Smooth muscle cell (in vitro differentiated cells): ENCODE measurements at regions not wholly inside any gene's neighbourhood (a gene's known extent, or its start where the extent isn't known, plus 50 kb on each side); places are given as distances from the start of the nearest gene placed in this dataset.
"Not testable (repeated sequence)": the region's sequence is repeated elsewhere in the genome, so short reads cannot be mapped to it uniquely, and the experiment has no call there.

ENCODE experiments used
- DNase-seq: peaks from one replicate; lab custom pipeline; 2025; ENCODE audit not compliant: unreplicated experiment; lab: John Stamatoyannopoulos, UW
- H2AFZ ChIP-seq: fragments of 200-600 bp; sonication (generic); 2 replicates; pipeline ENCODE4 v1.6.0; 2016; ENCODE audit warnings: antibody characterized with exemption, low read depth, mild to moderate bottlenecking
- H3F3A ChIP-seq: fragments of 200-600 bp; sonication (generic); 2 replicates; pipeline ENCODE4 v1.6.0; 2017; ENCODE audit warnings: antibody characterized with exemption, low read depth
- H3K27ac ChIP-seq: fragments of 200-600 bp; sonication (generic); 2 replicates; pipeline ENCODE4 v1.5.1; 2016; ENCODE audit warnings: low read depth, mild to moderate bottlenecking
- H3K27me3 ChIP-seq: fragments of 200-600 bp; sonication (generic); 2 replicates; pipeline ENCODE4 v1.6.1; 2016; ENCODE audit warnings: low read depth, mild to moderate bottlenecking
- H3K36me3 ChIP-seq: fragments of 200-600 bp; sonication (generic); 2 replicates; pipeline ENCODE4 v1.5.1; 2016; ENCODE audit warnings: low read depth
- H3K4me1 ChIP-seq: fragments of 200-600 bp; sonication (generic); 2 replicates; pipeline ENCODE4 v1.5.1; 2016; ENCODE audit warnings: low read depth
- H3K4me2 ChIP-seq: fragments of 200-600 bp; sonication (generic); 2 replicates; pipeline ENCODE4 v1.6.0; 2016; ENCODE audit warnings: mild to moderate bottlenecking
- H3K4me3 ChIP-seq: fragments of 200-600 bp; sonication (generic); 2 replicates; pipeline ENCODE4 v1.5.1; 2016; ENCODE audit warnings: mild to moderate bottlenecking
- H3K79me2 ChIP-seq: fragments of 200-600 bp; sonication (generic); 2 replicates; pipeline ENCODE4 v1.6.0; 2016; ENCODE audit warnings: low read depth, mild to moderate bottlenecking
- H3K9ac ChIP-seq: fragments of 200-600 bp; sonication (generic); 2 replicates; pipeline ENCODE4 v1.6.0; 2016; ENCODE audit warnings: low read depth
- H3K9me3 ChIP-seq: fragments of 200-600 bp; sonication (generic); replicated peaks from 2 replicates; pipeline ENCODE4 v1.5.1; 2016; ENCODE audit warnings: low read depth
- H4K20me1 ChIP-seq: fragments of 200-600 bp; sonication (generic); 2 replicates; pipeline ENCODE4 v1.6.0; 2016; ENCODE audit warnings: low read depth
- WGBS: methylation state at CpG from one replicate; pipeline ENCODE4 v1.1.7; 2016; ENCODE audit warnings: low lambda C conversion rate; 5-methylcytosine and 5-hydroxymethylcytosine counted together
- TF ChIP-seq, protein P1 (sequence below): fragments of 200-600 bp; sonication (generic); IDR thresholded peaks from 2 replicates; pipeline ENCODE4 v1.5.1; 2017; ENCODE audit warnings: borderline replicate concordance, mild to moderate bottlenecking, antibody characterized with exemption; ENCODE audit not compliant: insufficient read depth, poor library complexity, severe bottlenecking

DNA sequence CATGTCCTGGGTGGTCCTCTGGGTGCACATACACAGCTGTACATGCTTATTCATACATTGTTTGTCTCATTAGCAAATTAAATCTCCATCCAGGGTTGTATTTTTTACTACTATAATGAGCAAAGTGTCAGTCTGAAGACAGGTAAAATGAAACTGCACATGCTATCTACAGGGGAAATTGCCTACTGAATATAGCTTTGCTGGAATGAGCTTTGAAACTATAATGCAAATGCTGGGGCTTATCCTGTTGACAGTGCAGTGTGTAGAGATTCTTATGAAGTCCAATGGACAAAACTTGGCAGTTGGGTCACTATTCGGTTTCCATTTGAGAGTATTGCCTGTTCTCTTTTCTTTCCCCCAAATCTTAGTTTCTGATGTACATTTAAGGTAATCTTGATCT is 292.8 kb upstream of the LRP1B start:
- Histone ChIP-seq H4K20me1 (no peaks in the 10 kb centered on the region), H3K4me3 (no peak overlapping the region), H3K79me2 (no peaks in the 10 kb centered on the region), H3K9me3 (no peaks in the 10 kb centered on the region), H3K9ac (no peak overlapping the region), H3K4me1 (no peaks in the 10 kb centered on the region), H2AFZ (no peak overlapping the region), H3K36me3 (no peaks in the 10 kb centered on the region), H3K27me3 (peaks cover 3% of the 10 kb centered on the region), H3K27ac (no peak overlapping the region), H3K4me2 (no peak overlapping the region), H3F3A (no peaks in the 10 kb centered on the region)
- WGBS, result 89% methylated on average over 1 of the region's 1 CpG
- no peak for DNase-seq
- TF ChIP-seq, protein P1, sequence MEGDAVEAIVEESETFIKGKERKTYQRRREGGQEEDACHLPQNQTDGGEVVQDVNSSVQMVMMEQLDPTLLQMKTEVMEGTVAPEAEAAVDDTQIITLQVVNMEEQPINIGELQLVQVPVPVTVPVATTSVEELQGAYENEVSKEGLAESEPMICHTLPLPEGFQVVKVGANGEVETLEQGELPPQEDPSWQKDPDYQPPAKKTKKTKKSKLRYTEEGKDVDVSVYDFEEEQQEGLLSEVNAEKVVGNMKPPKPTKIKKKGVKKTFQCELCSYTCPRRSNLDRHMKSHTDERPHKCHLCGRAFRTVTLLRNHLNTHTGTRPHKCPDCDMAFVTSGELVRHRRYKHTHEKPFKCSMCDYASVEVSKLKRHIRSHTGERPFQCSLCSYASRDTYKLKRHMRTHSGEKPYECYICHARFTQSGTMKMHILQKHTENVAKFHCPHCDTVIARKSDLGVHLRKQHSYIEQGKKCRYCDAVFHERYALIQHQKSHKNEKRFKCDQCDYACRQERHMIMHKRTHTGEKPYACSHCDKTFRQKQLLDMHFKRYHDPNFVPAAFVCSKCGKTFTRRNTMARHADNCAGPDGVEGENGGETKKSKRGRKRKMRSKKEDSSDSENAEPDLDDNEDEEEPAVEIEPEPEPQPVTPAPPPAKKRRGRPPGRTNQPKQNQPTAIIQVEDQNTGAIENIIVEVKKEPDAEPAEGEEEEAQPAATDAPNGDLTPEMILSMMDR, result no peak

DNA sequence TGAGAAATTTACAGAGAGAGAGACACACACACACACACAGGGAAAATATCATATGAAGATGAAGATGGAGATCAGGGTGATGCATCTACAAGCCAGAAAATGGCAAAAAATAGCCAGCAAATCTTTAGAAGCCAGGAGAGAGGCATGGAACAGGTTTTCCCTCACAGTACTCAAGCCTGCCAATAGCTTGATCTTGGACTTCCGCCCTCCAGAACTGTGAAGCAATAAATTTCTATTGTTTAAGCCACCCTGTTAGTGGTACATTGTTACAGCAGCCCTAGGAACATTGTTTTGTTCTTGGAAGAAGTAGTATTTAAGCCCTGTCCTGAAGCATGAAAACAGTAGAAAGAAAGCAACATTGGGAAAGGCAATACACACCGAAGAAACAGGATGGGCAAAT is 292.0 kb upstream of the LRP1B start:
- H3K4me1 ChIP-seq, result no peaks in the 10 kb centered on the region
- H3F3A ChIP-seq, result no peaks in the 10 kb centered on the region
- no peak overlapping the region for H3K4me2 ChIP-seq
- peaks cover 3% of the 10 kb centered on the region for H3K27me3 ChIP-seq
- H3K9ac ChIP-seq, result no peak overlapping the region
- no peaks in the 10 kb centered on the region for H3K36me3 ChIP-seq
- no peak overlapping the region for H2AFZ ChIP-seq
- no peak for DNase-seq
- TF ChIP-seq, protein P1, result no peak
- no peak overlapping the region for H3K4me3 ChIP-seq
- no peaks in the 10 kb centered on the region for H4K20me1 ChIP-seq
- H3K79me2 ChIP-seq, result no peaks in the 10 kb centered on the region
- H3K27ac ChIP-seq, result no peak overlapping the region
- no peaks in the 10 kb centered on the region for H3K9me3 ChIP-seq
- 92% methylated on average over 2 of the region's 2 CpGs for WGBS

- no peak overlapping the region for H3K4me3 ChIP-seq
- no peak for DNase-seq
- no peaks in the 10 kb centered on the region for H3K79me2 ChIP-seq
- TF ChIP-seq, protein P1, result no peak
- whole genome bisulfite sequencing, result 91% methylated on average over 6 of the region's 6 CpGs
- H3K4me2 ChIP-seq, result no peak overlapping the region
- no peaks in the 10 kb centered on the region for H3K36me3 ChIP-seq
- no peak overlapping the region for H3K27ac ChIP-seq
- H4K20me1 ChIP-seq, result no peaks in the 10 kb centered on the region
- H3K9ac ChIP-seq, result no peak overlapping the region
- H3K4me1 ChIP-seq, result no peaks in the 10 kb centered on the region
- no peaks in the 10 kb centered on the region for H3K9me3 ChIP-seq
- H3K27me3 ChIP-seq, result peaks cover 3% of the 10 kb centered on the region
- H3F3A ChIP-seq, result no peaks in the 10 kb centered on the region
- H2AFZ ChIP-seq, result no peak overlapping the region
Observed at GRCh38 chr2:142422041-142422440, 291.2 kb upstream of the LRP1B start.

DNA sequence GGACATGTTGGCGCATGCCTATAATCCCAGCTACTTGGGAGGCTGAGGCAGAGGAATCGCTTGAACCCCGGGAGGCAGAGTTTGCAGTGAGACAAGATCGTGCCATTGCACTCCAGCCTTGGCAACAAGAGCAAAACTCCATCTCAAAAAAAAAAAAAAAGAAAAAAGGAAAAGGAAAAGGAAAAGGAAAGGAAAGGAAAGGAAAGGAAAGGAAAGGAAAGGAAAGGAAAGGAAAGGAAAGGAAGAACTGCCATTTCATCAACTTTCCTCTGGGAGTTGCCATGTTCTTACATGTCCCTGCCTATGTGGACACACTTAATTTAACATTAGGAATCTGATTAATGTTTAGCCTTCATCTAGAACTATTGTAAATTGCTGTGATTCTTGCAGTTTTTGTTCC is 287.9 kb upstream of the LRP1B start:
- H3K27ac ChIP-seq, DNase-seq, H3K4me2 ChIP-seq, H3K36me3 ChIP-seq, H3K79me2 ChIP-seq, H3K27me3 ChIP-seq, H4K20me1 ChIP-seq, H3K4me1 ChIP-seq, H3K9ac ChIP-seq, H3K4me3 ChIP-seq, H3F3A ChIP-seq, H3K9me3 ChIP-seq, H2AFZ ChIP-seq: not testable (repeated sequence)
- 100% methylated on average over 4 of the region's 4 CpGs for WGBS
